HG02588 (cell line): ENCODE measurements at regions not wholly inside any gene's neighbourhood (a gene's known extent, or its start where the extent isn't known, plus 50 kb on each side); places are given as distances from the start of the nearest gene placed in this dataset.
"Not testable (repeated sequence)": the region's sequence is repeated elsewhere in the genome, so short reads cannot be mapped to it uniquely, and the experiment has no call there.

Experiments
- ATAC-seq: cut with Tn5 transposase; IDR thresholded peaks from one replicate; pipeline ENCODE4 v1.9.1; 2021; ENCODE audit warnings: mild to moderate bottlenecking, moderate library complexity; ENCODE audit not compliant: unreplicated experiment

DNA sequence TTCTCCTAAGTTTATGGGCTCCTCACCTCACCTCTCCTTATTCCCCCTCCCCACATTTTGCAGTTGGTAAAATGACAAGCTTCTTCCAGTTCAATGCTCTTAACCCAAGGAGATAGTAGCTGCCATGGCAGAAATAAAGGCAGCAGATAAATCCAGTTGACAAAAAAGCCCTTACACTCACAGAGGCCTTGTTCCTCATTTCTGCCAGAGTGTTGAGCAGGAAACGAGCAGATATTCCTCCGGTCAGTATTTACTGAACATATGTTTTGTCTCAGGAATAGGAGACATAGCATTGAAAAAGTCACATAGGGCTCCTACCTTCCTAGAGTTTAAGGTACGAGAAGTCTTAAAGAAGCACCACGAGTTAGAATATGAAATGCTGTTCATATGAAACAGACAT lies 493.7 kb upstream of the TNP1 start:
- ATAC-seq = no peak

DNA sequence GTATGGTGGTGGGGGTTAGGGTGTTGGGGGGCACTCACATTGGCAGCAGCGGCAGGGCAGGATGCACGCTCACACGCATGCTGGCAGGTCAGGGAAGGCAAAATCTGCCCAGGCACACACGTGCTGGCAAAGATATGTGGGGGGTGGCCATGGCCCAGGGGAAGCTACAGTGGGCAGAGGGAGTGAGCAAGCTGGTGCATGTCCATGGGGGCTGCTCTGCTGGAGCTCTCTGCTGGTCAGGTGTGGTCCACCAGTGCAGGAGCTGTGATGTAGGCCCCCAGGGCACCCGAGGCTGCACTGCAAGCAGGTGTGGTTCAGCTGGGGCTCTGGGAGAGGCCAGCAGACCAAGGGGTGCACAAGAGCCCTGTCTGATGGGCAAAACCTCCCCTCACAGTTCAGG lies 491.5 kb upstream of the TNP1 start:
- ATAC-seq = no peak

DNA sequence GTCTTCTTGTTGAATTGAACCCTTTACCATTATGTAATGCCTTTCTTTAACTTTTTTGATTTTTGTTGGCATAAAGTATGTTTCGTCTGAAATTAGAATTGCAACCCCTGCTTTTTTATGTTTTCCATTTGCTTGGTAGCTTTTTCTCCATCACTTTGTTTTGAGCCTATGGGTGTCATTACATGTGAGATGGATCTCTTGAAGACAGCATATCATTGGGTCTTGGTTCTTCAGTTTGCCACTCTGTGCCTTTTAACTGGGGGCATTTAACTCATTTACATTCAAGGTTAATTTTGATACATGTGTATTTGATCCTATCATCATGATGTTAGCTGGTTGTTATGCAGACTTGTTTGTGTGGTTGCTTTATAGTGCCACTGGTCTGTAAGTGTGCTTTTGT lies 489.4 kb upstream of the TNP1 start:
- ATAC-seq = no peak

DNA sequence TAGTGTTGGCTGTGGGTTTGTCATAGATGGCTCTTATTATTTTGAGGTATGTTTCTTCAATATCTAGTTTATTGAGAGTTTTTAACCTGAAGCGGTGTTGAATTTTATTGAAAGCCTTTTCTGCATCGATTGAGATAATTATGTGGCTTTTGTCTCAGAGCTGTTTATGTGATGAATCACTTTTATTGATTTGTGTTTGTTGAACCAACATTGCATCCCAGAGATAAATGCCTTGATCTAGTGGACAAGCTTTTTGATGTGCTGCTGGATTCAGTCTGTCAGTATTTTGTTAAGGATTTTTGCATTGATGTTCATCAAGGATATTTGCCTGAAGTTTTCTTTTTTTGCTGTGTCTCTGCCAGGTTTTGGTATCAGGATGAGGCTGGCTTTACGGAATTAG lies 487.8 kb upstream of the TNP1 start:
- ATAC-seq = not testable (repeated sequence)

DNA sequence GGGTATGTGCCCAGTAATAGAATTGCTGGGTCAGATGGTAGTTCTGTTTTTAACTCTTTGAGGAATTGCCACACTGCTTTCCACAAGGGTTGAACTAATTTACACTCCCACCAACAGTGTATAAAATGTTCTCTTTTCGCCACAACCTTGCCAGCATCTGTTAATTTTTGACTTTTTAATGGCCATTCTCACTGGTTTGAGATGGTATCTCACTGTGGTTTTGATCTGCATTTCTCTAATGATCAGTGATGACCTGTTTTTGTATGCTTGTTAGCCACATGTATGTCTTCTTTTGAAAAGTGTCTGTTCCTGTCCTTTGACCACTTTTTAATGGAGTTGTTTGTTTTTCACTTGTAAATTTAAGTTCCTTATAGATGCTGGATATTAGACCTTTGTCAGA lies 486.2 kb upstream of the TNP1 start:
- not testable (repeated sequence) for ATAC-seq

DNA sequence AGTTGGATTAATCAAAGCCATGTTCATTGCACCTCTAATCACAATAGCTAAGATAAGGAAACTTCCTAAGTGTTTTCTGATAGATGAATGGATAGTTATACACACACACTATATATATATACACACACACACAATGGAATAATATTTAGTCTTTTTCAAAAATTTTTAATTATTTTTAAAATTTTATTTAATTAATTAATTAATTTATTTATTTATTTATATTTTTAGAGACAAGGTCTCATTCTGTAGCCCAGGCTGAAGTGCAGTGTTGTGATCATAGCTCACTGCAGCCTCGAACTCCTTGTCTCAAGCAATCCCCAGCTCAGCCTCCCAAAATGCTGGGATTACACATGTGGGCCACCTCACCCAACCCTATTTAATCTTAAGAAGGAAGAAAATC lies 481.0 kb upstream of the TNP1 start:
- ATAC-seq = no peak

DNA sequence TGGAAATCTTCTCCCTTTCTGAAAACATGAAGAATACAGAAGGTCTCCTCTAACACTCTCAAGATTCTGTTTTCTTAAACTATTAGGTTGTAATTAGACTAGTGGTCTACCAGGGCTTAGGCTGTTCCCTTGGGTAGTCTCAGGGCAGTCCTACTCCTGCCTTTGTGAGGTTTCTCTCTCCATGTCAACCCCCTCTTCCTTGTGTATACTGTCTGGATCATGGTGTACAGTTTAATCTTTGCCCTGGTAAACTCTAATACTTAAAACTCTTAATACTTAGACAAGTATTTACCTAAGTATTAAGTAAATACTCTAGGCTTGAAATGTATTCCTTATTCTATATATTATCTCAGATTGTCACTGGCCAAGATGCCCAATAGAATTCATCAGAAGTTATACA lies 480.3 kb upstream of the TNP1 start:
- ATAC-seq = no peak

DNA sequence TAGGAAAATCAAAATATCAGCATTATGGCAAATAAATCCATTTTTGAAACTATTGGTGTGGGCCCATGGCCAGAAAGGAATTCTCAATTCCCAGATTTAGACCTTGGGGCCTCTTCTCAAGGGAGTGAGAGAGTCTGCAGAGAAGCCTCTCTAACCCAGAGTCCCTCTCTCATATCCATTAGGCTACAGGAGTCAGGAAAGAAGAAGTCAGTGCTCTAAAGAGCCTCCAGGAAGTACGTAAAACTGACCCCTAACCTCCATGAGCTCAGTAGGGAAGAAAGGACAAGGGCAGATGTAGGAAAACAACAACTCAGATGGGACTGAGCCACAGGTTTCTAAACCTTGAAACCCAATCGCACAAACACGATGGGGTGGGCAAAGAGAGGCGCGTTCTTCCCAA lies 479.9 kb upstream of the TNP1 start:
- no peak for ATAC-seq

DNA sequence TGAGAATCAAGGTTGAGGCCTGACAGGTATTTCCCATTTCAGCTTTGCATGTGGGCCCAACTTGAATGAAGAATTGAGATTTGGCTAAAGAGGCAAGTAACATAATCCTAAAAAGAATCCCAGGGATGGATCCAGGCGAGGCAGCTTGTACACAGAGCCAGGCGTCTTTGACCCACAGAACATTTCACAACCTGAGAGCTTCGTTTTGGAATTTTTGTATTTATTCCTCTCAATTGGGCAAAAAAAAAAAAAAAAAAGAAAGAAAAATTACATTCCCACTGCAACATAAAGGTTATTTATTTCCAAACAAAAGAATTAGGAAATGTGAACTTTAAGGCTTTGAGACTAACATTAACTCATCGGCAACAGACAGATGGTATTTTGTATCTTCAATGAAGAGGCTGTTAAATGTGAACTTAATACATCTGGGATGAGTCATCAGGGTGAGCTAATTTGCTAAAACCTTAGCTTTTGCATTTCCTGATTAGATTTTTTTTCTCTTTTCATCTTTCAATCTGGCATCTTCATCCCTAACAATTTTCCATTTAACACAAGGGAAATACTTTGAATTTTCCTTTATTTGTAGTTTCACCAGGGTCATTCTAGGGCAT lies 478.5 kb upstream of the TNP1 start:
- ATAC-seq = no peak

DNA sequence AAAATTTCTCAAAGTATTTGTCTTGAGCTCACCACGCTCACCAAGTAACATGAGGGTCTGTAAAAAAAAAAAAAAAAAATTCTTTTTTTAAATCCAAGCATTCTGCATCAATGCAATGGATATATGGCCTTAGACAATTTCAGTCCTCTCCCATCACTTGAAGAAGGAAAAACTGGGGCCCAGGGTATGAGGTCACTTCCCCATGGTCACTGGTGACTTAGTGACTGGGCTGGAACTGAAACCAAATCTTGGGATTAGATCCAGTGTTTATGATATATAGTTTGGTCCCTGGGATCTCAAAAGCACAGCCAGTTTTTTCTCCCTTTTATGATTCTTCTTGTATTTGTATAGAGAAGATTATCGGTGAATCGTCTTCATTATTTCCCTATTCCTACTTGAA lies 477.9 kb upstream of the TNP1 start:
- no peak for ATAC-seq

DNA sequence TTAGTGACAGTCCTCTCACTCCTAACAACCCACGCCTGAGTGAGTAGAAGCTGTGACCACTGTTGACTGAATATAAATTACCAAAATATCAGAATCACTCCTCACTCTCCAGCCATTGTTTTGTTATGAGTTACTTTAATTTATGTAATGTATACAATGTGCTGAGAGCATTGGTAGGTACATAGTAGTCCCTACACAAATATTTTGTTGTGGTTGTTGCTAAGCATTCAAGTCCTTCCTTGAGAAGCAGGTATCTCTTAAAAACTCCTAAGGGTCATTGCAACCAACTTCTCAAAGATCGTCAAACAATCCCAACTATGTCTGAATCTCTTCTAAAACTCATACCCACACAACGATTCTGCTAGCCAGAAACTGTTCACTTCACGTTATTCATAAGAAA lies 476.8 kb upstream of the TNP1 start:
- no peak for ATAC-seq

DNA sequence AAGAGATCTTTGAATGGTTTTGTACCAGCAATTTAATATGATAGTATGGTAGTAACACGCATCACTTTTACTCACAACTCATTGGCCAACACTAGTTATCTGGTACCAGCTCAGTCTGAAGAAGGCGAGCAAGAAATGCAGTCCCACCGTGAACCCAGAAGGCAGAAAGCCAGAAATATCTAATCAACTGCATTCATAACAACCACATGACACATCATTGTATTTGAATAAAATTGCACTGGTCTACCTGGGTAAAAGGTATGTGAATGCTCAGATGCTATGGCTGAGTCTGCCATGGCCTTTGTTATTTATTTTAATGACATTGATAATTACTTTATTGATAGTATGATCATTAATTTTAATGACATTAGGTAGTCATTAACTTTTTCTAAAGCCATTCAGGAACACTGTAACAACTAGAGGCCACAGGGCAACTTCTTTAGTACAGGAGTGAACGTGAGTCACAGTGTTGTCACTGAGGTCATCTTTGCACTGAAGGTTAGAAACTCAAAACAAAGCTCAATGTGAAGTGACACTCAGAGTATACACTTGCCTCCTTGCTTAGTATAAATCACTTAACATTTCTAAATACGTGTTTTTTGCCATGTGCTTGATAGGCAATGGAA lies 475.6 kb upstream of the TNP1 start:
- no peak for ATAC-seq

DNA sequence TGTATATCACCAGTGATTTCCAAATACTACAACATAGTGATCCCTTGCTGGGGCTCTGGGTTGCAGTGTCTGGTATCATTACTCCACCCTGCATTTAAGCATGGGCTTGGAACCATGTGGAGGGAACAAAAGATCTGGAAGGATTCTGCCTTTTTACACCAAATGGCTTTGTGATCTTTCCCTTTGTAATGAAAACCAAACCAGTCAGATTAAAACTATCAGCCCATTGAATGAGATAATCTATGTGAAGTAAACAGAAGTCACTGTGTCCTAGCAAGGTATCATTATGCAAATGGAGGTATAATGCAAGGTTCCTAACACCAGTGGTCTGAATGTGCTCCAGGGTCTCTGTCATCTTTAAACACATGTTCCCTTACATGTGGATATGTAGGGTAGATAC lies 474.7 kb upstream of the TNP1 start:
- ATAC-seq = no peak

DNA sequence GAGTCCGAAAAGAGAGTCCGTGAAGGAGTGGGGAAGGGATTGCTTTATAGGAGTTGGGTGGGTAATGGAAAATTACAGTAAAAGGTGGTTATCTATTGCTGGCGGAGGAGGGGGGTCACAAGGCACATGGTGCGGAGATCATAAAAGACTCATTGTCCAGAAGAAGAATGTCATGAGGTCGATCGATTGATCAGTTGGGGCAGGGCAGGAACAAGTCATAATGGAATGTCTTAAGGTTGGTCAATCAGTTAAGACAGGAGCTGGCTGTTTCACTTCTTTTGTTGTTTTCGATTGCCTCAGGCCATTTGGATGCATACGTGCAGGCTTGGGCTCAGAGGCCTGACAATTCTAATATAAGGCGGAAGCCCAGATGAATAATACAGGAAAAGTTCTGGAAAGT lies 473.0 kb upstream of the TNP1 start:
- ATAC-seq = no peak

DNA sequence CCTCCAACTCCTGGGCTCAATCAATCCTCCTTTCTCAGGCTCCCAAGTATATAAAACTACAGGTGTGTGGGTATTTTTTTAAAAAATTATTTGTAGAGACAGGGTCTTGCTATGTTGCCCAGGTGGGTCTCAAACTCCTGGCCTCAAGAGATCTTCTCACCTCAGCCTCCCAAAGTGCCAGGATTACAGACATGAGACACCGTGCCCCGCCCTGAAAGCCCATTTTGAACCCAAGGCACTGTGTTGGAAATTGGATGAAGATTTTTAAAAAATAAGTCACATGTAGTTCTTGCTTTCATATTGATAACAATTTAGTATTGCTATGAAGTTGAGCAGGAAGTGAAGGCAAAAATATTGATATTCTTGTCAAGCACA lies 472.5 kb upstream of the TNP1 start:
- no peak for ATAC-seq

DNA sequence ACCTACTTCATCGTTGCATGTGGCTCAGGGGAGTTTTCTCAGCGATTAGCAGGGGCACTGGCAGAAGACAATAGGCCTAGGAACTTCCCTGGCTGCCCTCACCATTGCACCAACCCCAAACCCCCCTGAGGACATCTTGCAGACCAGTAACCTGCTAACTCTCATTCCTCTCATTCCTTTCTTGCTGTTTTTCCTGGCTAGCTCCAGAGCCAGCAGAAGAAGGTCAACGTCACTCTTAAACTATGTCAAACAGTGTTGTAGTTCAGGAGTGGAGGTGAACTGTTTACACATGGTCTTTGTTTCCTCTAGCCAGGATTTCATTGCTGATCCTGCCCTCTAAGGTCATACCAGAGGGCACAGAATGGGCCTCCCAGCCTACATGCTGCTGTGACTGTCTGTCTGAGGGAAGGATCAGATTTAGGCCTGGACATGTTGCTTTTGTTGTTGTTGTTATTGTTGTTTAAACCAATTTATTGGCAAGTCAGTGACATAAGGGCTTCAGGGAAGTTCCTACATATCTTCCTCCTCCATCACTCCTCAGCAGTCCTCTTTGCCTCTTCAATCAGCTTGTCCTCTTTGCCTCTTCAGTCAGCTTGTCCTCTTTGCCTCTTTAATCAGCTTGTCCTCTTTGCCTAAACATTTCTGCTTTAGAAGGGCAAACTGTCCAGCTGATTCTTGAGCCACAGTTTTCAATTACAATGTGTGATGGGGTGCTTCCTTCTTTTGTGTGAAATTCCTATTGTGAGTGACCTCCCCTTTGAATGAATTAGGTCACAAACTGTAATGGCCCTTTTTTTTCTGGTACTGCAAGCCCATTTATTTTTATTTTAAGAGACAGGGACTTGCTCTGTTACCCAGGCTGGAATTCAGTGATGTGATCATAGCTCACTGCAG lies 471.9 kb upstream of the TNP1 start:
- no peak for ATAC-seq

DNA sequence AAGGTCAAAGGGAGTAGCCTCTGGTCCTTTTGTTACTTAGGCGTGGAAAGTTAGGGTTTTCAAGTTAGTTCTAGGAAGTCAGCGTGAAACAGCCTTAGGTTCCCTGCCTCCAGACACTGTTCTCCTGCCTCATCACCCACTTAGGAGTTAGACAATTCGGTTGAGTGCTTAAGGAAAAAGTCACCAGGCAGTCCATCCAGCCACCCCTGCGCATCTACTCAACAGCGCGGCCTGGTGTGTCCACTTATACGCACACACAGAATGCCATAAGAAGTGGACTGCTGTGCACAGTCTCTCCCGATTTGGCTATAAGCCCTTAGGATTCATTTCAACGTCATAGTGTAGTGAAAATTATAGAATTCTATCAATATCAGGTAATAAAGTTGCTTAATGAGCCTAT lies 470.8 kb upstream of the TNP1 start:
- no peak for ATAC-seq

DNA sequence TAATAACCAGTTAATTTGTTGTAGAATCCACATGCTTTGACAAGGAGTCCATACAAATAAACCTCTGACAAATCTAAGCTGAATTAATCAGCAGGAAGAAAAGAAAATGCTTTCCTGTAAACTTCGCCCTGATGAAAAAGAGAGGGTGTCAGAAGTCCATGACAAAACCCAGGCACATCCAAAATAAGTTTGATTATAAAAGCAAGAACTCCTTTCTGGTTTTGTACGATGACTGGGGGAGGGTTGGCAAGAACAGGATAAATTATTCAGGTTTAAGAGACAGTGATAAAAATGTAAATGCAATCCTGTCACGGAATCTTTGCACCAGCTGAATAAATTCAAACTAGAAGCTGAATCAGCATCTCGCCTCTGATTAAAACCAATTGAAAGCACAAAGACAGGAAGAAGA lies 469.2 kb upstream of the TNP1 start:
- ATAC-seq = no peak

DNA sequence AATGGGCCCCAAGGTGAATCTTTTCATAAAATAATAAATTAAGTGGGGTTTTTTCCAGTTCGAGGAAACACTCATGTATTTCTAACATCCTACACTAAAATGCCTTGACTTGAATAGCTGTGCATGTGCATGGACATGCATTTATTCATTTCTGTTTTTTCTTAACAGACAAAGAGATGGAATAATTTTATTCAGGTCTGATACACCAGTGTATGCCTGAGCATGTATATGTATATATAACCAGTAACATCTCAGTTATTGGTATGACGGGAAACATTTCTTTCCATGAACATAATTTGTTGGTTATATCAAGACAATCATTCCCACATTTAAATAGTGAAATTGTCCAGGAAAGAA lies 468.7 kb upstream of the TNP1 start:
- ATAC-seq = no peak

DNA sequence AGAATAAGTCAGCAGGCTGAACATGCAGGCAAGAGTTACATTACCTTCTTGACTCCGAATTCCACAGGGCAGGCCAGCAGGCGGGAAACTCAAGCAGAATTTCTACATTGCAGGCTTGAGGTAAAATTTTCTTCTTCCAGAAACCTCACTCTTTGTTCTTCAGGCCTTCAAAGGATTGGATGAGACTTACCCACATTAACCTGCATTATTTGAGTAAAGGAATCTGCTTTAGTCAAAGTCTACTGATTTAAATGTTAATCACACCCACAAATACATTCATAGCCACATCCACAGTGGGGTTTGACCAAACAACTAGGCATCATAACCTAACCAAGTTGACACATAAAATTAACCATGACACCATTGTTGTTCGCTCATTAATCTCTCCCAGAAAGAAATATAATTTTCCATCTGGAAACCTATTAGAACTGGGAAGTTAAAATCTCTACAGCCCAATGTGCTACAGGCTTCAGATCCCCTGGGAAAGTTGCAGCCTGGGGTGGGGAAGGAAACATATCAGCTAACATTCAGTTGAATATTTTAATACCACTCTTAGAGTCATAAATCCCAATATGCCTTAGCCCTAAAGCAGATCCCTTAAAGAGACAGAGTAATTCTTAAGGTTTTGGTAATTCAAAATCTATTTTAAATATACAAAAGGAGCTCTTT lies 468.2 kb upstream of the TNP1 start:
- no peak for ATAC-seq

DNA sequence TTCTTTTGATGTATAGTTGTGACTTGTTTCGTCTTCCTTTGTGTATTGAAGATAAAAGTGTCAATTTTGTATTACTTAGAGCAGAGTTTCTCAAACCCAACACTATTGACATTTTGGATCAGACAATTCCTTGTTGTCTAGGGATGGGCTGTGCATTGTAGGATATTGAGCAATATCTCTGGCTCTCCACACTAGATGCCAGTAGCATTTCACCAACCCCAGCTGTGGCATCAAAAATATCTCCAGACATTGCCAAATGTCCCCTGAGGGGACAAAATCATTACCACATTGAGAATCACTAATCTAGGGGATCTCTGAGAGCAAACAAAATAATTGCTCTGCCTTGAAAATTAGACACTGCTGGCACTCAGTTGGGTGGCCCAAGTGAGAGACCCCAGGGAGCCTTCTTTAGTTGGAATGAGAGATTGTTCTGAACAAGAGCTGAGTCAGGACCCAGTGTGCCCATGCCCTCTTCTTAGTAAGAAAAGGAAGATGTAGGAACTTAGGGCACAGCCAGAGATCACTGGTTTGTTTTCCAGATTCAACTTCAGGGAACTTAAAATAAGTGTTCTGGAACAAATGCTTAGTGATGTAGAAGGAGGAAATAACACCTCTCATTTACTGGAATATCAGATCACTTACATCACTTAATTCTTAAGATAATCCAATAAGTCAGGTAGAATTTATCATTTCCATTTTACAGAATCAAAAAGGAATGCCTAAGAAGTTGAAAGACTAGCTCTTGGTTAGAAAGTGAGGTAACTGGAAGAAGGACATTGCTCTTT lies 466.6 kb upstream of the TNP1 start:
- ATAC-seq = no peak
